ENCODE measurements at regions not wholly inside any gene's neighbourhood (a gene's known extent, or its start where the extent isn't known, plus 50 kb on each side); places are given as distances from the start of the nearest gene placed in this dataset.

DNA sequence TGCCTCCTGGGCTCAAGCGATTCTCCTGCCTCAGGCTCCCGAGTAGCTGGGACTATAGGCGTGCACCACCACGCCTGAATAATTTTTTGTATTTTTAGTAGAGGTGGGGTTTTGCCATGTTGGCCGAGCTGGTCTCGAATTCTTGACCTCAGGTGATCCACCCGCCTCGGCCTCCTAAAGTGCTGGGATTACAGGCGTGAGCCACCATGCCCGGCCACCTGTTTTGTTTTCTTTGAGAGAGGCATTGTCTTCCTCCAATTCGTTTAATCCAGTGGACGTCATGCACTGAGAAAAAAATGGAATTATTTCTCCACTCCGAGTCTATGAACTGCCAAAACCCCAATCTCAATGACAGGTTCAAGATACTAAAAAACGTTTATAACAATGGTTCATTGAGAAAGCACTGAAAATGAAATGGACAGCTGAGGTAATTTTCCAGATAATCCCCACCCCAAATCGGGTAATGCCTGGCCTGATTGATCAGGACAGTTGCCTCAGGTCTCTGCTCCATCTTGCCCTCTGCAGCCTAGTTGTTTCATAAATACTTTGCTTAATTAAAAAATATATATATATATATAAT is 132.7 kb upstream of the PARP11 start:
- Histone ChIP-seq H3K27ac (ENCODE audit: low read depth, low read length, poor library complexity, severe bottlenecking) (no peak overlapping the region), H2AFZ (ENCODE audit: low read length) (no peak overlapping the region), H3F3A (ENCODE audit: insufficient read depth, low read length) (no peaks in the 10 kb centered on the region), H3K36me3 (ENCODE audit: insufficient read depth, low read length) (no peaks in the 10 kb centered on the region), H3K4me1 (ENCODE audit: insufficient read depth, low read length, severe bottlenecking) (no peaks in the 10 kb centered on the region), H3K79me2 (ENCODE audit: insufficient read depth, low read length) (no peaks in the 10 kb centered on the region), H3K9me3 (ENCODE audit: low read length) (no peaks in the 10 kb centered on the region), H3K9me2 (ENCODE audit: low read depth, low read length) (no peaks in the 10 kb centered on the region), H3K9ac (ENCODE audit: low read length) (no peak overlapping the region), H3K27me3 (ENCODE audit: insufficient read depth, low read length) (no peaks in the 10 kb centered on the region; the same call in 1 of the 2 replicates), H4K20me1 (ENCODE audit: insufficient read depth, low read length) (no peaks in the 10 kb centered on the region), H3K4me2 (ENCODE audit: low read length) (no peak overlapping the region), H3K4me3 (ENCODE audit: low read depth, low read length, poor library complexity, severe bottlenecking) (no peak overlapping the region)
- TF ChIP-seq, protein P1, sequence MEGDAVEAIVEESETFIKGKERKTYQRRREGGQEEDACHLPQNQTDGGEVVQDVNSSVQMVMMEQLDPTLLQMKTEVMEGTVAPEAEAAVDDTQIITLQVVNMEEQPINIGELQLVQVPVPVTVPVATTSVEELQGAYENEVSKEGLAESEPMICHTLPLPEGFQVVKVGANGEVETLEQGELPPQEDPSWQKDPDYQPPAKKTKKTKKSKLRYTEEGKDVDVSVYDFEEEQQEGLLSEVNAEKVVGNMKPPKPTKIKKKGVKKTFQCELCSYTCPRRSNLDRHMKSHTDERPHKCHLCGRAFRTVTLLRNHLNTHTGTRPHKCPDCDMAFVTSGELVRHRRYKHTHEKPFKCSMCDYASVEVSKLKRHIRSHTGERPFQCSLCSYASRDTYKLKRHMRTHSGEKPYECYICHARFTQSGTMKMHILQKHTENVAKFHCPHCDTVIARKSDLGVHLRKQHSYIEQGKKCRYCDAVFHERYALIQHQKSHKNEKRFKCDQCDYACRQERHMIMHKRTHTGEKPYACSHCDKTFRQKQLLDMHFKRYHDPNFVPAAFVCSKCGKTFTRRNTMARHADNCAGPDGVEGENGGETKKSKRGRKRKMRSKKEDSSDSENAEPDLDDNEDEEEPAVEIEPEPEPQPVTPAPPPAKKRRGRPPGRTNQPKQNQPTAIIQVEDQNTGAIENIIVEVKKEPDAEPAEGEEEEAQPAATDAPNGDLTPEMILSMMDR (IDR thresholded peaks at IDR 0.05; ENCODE audit: low read length): no peak
- no peak for TF ChIP-seq EZH2 (IDR thresholded peaks at IDR 0.05; ENCODE audit: borderline replicate concordance, low read length)

DNA sequence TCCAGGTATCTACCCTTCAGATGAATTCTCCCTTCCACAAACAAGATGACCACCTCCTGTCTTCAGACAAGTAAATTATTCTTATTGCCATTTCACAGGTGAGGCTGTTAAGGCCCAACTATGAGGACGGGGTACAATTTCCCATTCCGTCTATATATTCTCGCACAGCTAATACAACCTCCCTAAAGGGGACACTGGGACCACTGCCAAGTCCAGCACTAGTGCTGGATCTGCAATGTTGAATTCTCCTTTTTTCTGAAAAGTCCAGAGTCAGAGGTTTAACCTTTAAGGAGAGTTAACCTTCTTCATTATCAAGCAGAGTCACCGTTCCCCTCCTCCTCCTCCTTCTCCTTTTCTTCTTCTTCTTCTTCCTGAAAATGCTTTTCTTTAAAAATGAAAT is 130.4 kb upstream of the PARP11 start:
- Histone ChIP-seq H3K9me3 (ENCODE audit: low read length) (no peaks in the 10 kb centered on the region), H3K36me3 (ENCODE audit: insufficient read depth, low read length) (no peaks in the 10 kb centered on the region), H3K4me1 (ENCODE audit: insufficient read depth, low read length, severe bottlenecking) (no peaks in the 10 kb centered on the region), H3K9me2 (ENCODE audit: low read depth, low read length) (no peaks in the 10 kb centered on the region), H3K27ac (ENCODE audit: low read depth, low read length, poor library complexity, severe bottlenecking) (no peak overlapping the region), H3K79me2 (ENCODE audit: insufficient read depth, low read length) (no peaks in the 10 kb centered on the region), H3K4me2 (ENCODE audit: low read length) (no peak overlapping the region), H3F3A (ENCODE audit: insufficient read depth, low read length) (no peaks in the 10 kb centered on the region), H3K27me3 (ENCODE audit: insufficient read depth, low read length) (no peaks in the 10 kb centered on the region; the same call in 1 of the 2 replicates), H4K20me1 (ENCODE audit: insufficient read depth, low read length) (no peaks in the 10 kb centered on the region), H2AFZ (ENCODE audit: low read length) (no peak overlapping the region), H3K9ac (ENCODE audit: low read length) (no peak overlapping the region), H3K4me3 (ENCODE audit: low read depth, low read length, poor library complexity, severe bottlenecking) (no peak overlapping the region)
- no peak for TF ChIP-seq EZH2 (IDR thresholded peaks at IDR 0.05; ENCODE audit: borderline replicate concordance, low read length)
- TF ChIP-seq, protein P1 (IDR thresholded peaks at IDR 0.05; ENCODE audit: low read length): no peak

DNA sequence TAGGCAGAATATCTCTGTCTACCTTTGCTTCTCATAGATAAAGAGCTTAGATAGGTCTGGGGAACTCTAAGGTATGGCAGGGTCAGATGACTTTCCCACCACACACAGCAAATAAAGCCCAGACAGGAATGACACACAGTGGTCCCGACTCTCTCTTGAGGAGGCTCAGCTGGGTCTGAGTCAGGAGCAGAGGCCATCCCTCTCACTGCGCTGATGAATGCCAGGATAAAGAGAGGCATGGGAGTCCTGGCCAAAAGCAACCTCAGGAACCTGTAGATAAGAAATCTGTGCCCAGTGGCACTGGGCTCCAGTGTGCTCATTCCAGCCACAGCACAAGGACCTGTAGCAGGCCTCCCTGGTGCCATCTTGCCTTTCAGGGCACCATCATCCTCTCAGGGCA is 129.4 kb upstream of the PARP11 start:
- no peaks in the 10 kb centered on the region for H4K20me1 ChIP-seq (ENCODE audit: insufficient read depth, low read length)
- H3K79me2 ChIP-seq (ENCODE audit: insufficient read depth, low read length): no peaks in the 10 kb centered on the region
- H3K4me3 ChIP-seq (ENCODE audit: low read depth, low read length, poor library complexity, severe bottlenecking): no peak overlapping the region
- H3K4me2 ChIP-seq (ENCODE audit: low read length): no peak overlapping the region
- no peaks in the 10 kb centered on the region for H3K9me3 ChIP-seq (ENCODE audit: low read length)
- no peaks in the 10 kb centered on the region for H3K4me1 ChIP-seq (ENCODE audit: insufficient read depth, low read length, severe bottlenecking)
- no peak overlapping the region for H3K9ac ChIP-seq (ENCODE audit: low read length)
- H3K36me3 ChIP-seq (ENCODE audit: insufficient read depth, low read length): no peaks in the 10 kb centered on the region
- no peaks in the 10 kb centered on the region; the same call in 1 of the 2 replicates for H3K27me3 ChIP-seq (ENCODE audit: insufficient read depth, low read length)
- H3K9me2 ChIP-seq (ENCODE audit: low read depth, low read length): no peaks in the 10 kb centered on the region
- H2AFZ ChIP-seq (ENCODE audit: low read length): no peak overlapping the region
- no peaks in the 10 kb centered on the region for H3F3A ChIP-seq (ENCODE audit: insufficient read depth, low read length)
- H3K27ac ChIP-seq (ENCODE audit: low read depth, low read length, poor library complexity, severe bottlenecking): no peak overlapping the region
- TF ChIP-seq EZH2 (IDR thresholded peaks at IDR 0.05; ENCODE audit: borderline replicate concordance, low read length): no peak
- TF ChIP-seq, protein P1 (IDR thresholded peaks at IDR 0.05; ENCODE audit: low read length): no peak

All from OCI-LY1 (cell line).